NCI-H1092 (cell line): ENCODE measurements at regions not wholly inside any gene's neighbourhood (a gene's known extent, or its start where the extent isn't known, plus 50 kb on each side); places are given as distances from the start of the nearest gene placed in this dataset.
"Not testable (repeated sequence)": the region's sequence is repeated elsewhere in the genome, so short reads cannot be mapped to it uniquely, and the experiment has no call there.

Source experiments
- DNase-seq: peaks from one replicate; lab custom pipeline; 2025; lab: John Stamatoyannopoulos, UW

GRCh38 chr17:70323269-70323668, 153.9 kb downstream of the KCNJ2 start:
- no peak for DNase-seq

- no peak for DNase-seq
Observed at GRCh38 chr17:70324031-70324430, 154.7 kb downstream of the KCNJ2 start.

GRCh38 chr17:70327279-70327678, 157.9 kb downstream of the KCNJ2 start:
- no peak for DNase-seq

- DNase-seq, result no peak
Observed at GRCh38 chr17:70327723-70328122, 158.4 kb downstream of the KCNJ2 start.

GRCh38 chr17:70329721-70330120, 160.4 kb downstream of the KCNJ2 start:
- peak; percentile 25 for DNase-seq

- DNase-seq, result not testable (repeated sequence)
Observed at GRCh38 chr17:70331066-70331465, 161.7 kb downstream of the KCNJ2 start.

- DNase-seq, result peak; percentile 36
Observed at GRCh38 chr17:70332356-70333210, 163.3 kb downstream of the KCNJ2 start.

GRCh38 chr17:70336411-70336810, 167.1 kb downstream of the KCNJ2 start:
- no peak for DNase-seq

GRCh38 chr17:70338946-70339354, 169.6 kb downstream of the KCNJ2 start:
- DNase-seq, result no peak

- no peak for DNase-seq
Observed at GRCh38 chr17:70343114-70343513, 173.8 kb downstream of the KCNJ2 start.

GRCh38 chr17:70344386-70345060, 175.2 kb downstream of the KCNJ2 start:
- DNase-seq, result no peak

- no peak for DNase-seq
Observed at GRCh38 chr17:70345061-70345460, 175.7 kb downstream of the KCNJ2 start.

- DNase-seq, result no peak
Observed at GRCh38 chr17:70352834-70353233, 183.5 kb downstream of the KCNJ2 start.

- no peak for DNase-seq
Observed at GRCh38 chr17:70353408-70354092, 184.2 kb downstream of the KCNJ2 start.

- no peak for DNase-seq
Observed at GRCh38 chr17:70355185-70355584, 185.9 kb downstream of the KCNJ2 start.

GRCh38 chr17:70357190-70357589, 187.9 kb downstream of the KCNJ2 start:
- no peak for DNase-seq

- DNase-seq, result no peak
Observed at GRCh38 chr17:70365091-70365583, 195.8 kb downstream of the KCNJ2 start.

- DNase-seq, result no peak
Observed at GRCh38 chr17:70366386-70366785, 197.1 kb downstream of the KCNJ2 start.

GRCh38 chr17:70368011-70368410, 198.7 kb downstream of the KCNJ2 start:
- no peak for DNase-seq

- no peak for DNase-seq
Observed at GRCh38 chr17:70369391-70369790, 200.1 kb downstream of the KCNJ2 start.

- DNase-seq, result no peak
Observed at GRCh38 chr17:70370816-70371215, 201.5 kb downstream of the KCNJ2 start.

GRCh38 chr17:70373369-70373768, 204.0 kb downstream of the KCNJ2 start:
- no peak for DNase-seq

GRCh38 chr17:70374496-70374895, 205.2 kb downstream of the KCNJ2 start:
- DNase-seq, result no peak
